ENCODE measurements at regions not wholly inside any gene's neighbourhood (a gene's known extent, or its start where the extent isn't known, plus 50 kb on each side); places are given as distances from the start of the nearest gene placed in this dataset.

DNA sequence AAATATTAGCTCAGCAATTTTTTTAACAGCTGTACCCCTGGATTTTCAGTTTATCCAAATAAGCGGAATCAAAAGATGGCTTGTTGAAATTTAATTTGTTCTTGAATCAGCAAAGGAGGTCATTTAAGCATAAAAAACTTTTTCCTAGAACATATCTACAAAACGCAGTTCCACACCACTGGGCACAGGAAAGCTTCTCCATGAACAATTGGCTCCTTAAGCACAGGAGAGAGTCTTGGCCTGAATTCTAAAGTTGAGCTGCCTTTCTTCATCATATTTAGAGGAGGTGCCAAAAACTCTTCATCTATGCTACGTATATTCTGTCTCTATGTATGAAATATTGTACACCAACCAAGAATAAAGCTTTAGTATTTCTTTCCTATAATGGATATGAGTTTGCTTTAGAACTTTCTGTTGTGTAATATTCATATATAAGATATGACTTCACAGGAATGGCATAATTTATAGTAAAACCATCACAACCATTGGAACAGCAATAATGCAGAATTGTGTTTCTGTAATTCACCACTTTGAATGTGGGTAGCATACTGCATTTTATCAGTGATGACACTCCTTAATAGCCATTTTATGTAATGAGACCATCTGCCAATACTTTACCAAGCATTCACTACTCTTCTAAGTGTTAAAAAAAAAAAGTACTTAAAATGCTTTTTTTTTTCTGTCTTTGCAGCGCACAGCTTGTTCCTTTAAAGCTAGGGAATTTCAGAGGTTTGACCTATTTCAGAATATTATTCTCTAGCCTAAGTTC lies 263.7 kb downstream of the SLITRK6 start (continued):
- TF ChIP-seq, protein P1, sequence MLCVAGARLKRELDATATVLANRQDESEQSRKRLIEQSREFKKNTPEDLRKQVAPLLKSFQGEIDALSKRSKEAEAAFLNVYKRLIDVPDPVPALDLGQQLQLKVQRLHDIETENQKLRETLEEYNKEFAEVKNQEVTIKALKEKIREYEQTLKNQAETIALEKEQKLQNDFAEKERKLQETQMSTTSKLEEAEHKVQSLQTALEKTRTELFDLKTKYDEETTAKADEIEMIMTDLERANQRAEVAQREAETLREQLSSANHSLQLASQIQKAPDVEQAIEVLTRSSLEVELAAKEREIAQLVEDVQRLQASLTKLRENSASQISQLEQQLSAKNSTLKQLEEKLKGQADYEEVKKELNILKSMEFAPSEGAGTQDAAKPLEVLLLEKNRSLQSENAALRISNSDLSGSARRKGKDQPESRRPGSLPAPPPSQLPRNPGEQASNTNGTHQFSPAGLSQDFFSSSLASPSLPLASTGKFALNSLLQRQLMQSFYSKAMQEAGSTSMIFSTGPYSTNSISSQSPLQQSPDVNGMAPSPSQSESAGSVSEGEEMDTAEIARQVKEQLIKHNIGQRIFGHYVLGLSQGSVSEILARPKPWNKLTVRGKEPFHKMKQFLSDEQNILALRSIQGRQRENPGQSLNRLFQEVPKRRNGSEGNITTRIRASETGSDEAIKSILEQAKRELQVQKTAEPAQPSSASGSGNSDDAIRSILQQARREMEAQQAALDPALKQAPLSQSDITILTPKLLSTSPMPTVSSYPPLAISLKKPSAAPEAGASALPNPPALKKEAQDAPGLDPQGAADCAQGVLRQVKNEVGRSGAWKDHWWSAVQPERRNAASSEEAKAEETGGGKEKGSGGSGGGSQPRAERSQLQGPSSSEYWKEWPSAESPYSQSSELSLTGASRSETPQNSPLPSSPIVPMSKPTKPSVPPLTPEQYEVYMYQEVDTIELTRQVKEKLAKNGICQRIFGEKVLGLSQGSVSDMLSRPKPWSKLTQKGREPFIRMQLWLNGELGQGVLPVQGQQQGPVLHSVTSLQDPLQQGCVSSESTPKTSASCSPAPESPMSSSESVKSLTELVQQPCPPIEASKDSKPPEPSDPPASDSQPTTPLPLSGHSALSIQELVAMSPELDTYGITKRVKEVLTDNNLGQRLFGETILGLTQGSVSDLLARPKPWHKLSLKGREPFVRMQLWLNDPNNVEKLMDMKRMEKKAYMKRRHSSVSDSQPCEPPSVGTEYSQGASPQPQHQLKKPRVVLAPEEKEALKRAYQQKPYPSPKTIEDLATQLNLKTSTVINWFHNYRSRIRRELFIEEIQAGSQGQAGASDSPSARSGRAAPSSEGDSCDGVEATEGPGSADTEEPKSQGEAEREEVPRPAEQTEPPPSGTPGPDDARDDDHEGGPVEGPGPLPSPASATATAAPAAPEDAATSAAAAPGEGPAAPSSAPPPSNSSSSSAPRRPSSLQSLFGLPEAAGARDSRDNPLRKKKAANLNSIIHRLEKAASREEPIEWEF (IDR thresholded peaks at IDR 0.05; ENCODE audit: insufficient replicate concordance, low read depth, low read length), result no peak
- TF ChIP-seq ETV6 (conservative IDR thresholded peaks at IDR 0.05 in 1 of 2, IDR thresholded peaks at IDR 0.05 in 1 of 2; ENCODE audit: borderline replicate concordance in 1 of 2, low read depth in 1 of 2), result no peak
- no peak for TF ChIP-seq SMC3 (IDR thresholded peaks at IDR 0.05; ENCODE audit: borderline replicate concordance, low read length)
- TF ChIP-seq ESRRA (IDR thresholded peaks at IDR 0.05; ENCODE audit: low read length), result no peak
- TF ChIP-seq POLR2AphosphoS5 (IDR thresholded peaks at IDR 0.05; ENCODE audit: low read length), result no peak

DNA sequence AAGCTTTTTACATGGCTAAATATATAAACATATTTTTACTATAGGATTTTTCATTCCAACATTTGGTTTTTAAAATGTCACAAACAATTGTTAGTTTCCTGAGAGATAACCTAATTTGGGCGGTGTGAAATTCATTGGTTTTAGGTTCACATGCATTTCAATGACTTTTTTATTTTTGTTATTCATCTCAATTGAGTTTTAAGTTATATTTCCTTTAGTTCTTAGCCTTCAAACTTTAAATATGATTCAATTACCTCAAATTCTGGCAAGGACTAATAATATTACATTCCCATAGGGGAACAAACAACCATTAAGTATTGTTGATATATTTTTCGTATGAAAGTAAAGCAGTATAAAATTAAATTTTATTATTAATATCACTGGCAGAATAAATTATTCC lies 265.3 kb downstream of the SLITRK6 start:
- no peak for FAIRE-seq
- Histone ChIP-seq H3K36me3 (ENCODE audit: control insufficient read depth in 2 of 2, insufficient read depth in 2 of 2, low read length in 1 of 2) (no peaks in the 10 kb centered on the region), H3K9me3 (replicated peaks; ENCODE audit: control insufficient read depth, insufficient read depth, low read length) (no peaks in the 10 kb centered on the region), H3K4me3 (no peak overlapping the region), H3K9ac (ENCODE audit: control insufficient read depth, insufficient read depth, low read length) (no peak overlapping the region), H3K4me1 (ENCODE audit: control insufficient read depth, insufficient read depth, low read length) (no peaks in the 10 kb centered on the region), H3K79me2 (ENCODE audit: control insufficient read depth, insufficient read depth, low read length) (no peaks in the 10 kb centered on the region), H4K20me1 (ENCODE audit: control insufficient read depth, insufficient read depth) (no peaks in the 10 kb centered on the region), H3K27ac (ENCODE audit: control insufficient read depth, insufficient read depth) (no peak overlapping the region), H3K4me2 (ENCODE audit: control insufficient read depth, insufficient read depth) (no peak overlapping the region), H2AFZ (ENCODE audit: control insufficient read depth, low read depth, low read length) (no peak overlapping the region), H3K27me3 (replicated peaks in 1 of 2; ENCODE audit: control insufficient read depth in 2 of 2, insufficient read depth in 2 of 2, low read length in 1 of 2) (no peaks in the 10 kb centered on the region)
- BruUV-seq (replicated peaks), result no TSS peak
- WGBS (ENCODE audit: insufficient coverage, insufficient replicate concordance, low lambda C conversion rate, missing lambda C conversion rate), result 3% methylated on average over 2 of the region's 2 CpGs
- no peak for ATAC-seq
- intact Hi-C loops (cut with micrococcal nuclease; ENCODE audit: unreplicated experiment) (no loop called here), in situ Hi-C loops (cut with MboI) (no loop called here)
- DNase-seq (ENCODE audit: low read depth, low spot score), result no peak
- SMC1A ChIA-PET (ENCODE audit: uncharacterized antibody, unreplicated experiment), result no interaction called here
- RAD21 ChIA-PET (ENCODE audit: unreplicated experiment), result no interaction called here
- POLR2A ChIA-PET, result no interaction called here
- CTCF ChIA-PET, result no interaction called here
- TF ChIP-seq TCF3 (IDR thresholded peaks at IDR 0.05; ENCODE audit: borderline replicate concordance, insufficient read depth, low read depth, low read length) (no peak), YY1 (IDR thresholded peaks at IDR 0.05; ENCODE audit: low read depth, low read length) (no peak), NR2C1 (IDR thresholded peaks at IDR 0.05) (no peak), EP300 (IDR thresholded peaks at IDR 0.05; ENCODE audit: borderline replicate concordance in 1 of 2, control insufficient read depth in 1 of 2, low read depth in 2 of 2, low read length in 2 of 2) (no peak), KAT2A (conservative IDR thresholded peaks at IDR 0.05; ENCODE audit: control insufficient read depth, low read depth, low read length) (no peak), PML (IDR thresholded peaks at IDR 0.05; ENCODE audit: low read length) (no peak), EZH2 (IDR thresholded peaks at IDR 0.05; ENCODE audit: borderline replicate concordance, control insufficient read depth, low read depth, low read length) (no peak), STAT1 (conservative IDR thresholded peaks at IDR 0.05) (no peak)
- TF ChIP-seq, protein P2, sequence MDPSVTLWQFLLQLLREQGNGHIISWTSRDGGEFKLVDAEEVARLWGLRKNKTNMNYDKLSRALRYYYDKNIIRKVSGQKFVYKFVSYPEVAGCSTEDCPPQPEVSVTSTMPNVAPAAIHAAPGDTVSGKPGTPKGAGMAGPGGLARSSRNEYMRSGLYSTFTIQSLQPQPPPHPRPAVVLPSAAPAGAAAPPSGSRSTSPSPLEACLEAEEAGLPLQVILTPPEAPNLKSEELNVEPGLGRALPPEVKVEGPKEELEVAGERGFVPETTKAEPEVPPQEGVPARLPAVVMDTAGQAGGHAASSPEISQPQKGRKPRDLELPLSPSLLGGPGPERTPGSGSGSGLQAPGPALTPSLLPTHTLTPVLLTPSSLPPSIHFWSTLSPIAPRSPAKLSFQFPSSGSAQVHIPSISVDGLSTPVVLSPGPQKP (IDR thresholded peaks at IDR 0.05; ENCODE audit: low read depth, low read length), result no peak
